Esophagus muscularis mucosa (tissue), 4 donors: ENCODE measurements at regions not wholly inside any gene's neighbourhood (a gene's known extent, or its start where the extent isn't known, plus 50 kb on each side); places are given as distances from the start of the nearest gene placed in this dataset.

Experiments used
- DNase-seq: peaks from one replicate; pipeline ENCODE4 v3.0.0-alpha.2; 2017; ENCODE audit errors: extremely low spot score
- H3K27ac ChIP-seq, 4 donors: fragments of 200-600 bp; sonication (generic); replicated peaks in 1 of 4; 1 replicate in 3 of 4; 2 replicates in 1 of 4; pipeline ENCODE4 v1.5.1; 2016 to 2019; ENCODE audit warnings: mild to moderate bottlenecking in 1 of 4
- H3K27me3 ChIP-seq, 4 donors: fragments of 200-600 bp; sonication (generic); one replicate each; pipeline versions ENCODE4 v1.5.1 to v1.6.0; 2016 to 2019
- H3K36me3 ChIP-seq, 4 donors: fragments of 200-600 bp; sonication (generic); one replicate each; pipeline ENCODE4 v1.5.1; 2016 to 2019
- H3K4me1 ChIP-seq, 4 donors: fragments of 200-600 bp; sonication (generic); one replicate each; pipeline ENCODE4 v1.5.1; 2016 to 2019
- H3K4me3 ChIP-seq, 4 donors: fragments of 200-600 bp; sonication (generic); 1 replicate in 2 of 4; 2 replicates in 2 of 4; pipeline ENCODE4 v1.5.1; 2016 to 2019; ENCODE audit warnings: mild to moderate bottlenecking in 4 of 4, moderate library complexity in 1 of 4
- H3K9me3 ChIP-seq, 4 donors: fragments of 200-600 bp; sonication (generic); 1 replicate in 3 of 4; 2 replicates in 1 of 4; pipeline ENCODE4 v1.5.1; 2016 to 2019
- EP300 ChIP-seq: sonication (generic); formaldehyde crosslinking; IDR thresholded peaks from one replicate; pipeline ENCODE4 v1.6.1; 2017; ENCODE audit warnings: antibody characterized with exemption
- POLR2A ChIP-seq: fragments of 450-650 bp; IDR thresholded peaks from one replicate; pipeline ENCODE4 v1.6.1; 2017; ENCODE audit warnings: antibody characterized with exemption, moderate library complexity, mild to moderate bottlenecking, low read depth
- POLR2AphosphoS5 ChIP-seq, 2 donors: sonication (generic); formaldehyde crosslinking; IDR thresholded peaks; one replicate each; pipeline ENCODE4 v1.6.1; 2017; ENCODE audit warnings: antibody characterized with exemption in 2 of 2
- WGBS: methylation state at CpG from one replicate; pipeline ENCODE4 v1.1.5; 2018; 5-methylcytosine and 5-hydroxymethylcytosine counted together
- intact Hi-C: fragments of 100-400 bp; cut with DNase I; formaldehyde crosslinking; loops from one replicate; pipeline ENCODE4 v1.15.1; 2023
- TF ChIP-seq, protein P1 (sequence below), 3 experiments: fragments of 200-600 bp in 2 of 3; fragments of 450-650 bp in 1 of 3; sonication (generic) in 2 of 3; IDR thresholded peaks; one replicate each; pipeline ENCODE4 v1.5.1; 2017 to 2019; ENCODE audit warnings: antibody characterized with exemption in 3 of 3, mild to moderate bottlenecking in 2 of 3, moderate library complexity in 1 of 3

DNA sequence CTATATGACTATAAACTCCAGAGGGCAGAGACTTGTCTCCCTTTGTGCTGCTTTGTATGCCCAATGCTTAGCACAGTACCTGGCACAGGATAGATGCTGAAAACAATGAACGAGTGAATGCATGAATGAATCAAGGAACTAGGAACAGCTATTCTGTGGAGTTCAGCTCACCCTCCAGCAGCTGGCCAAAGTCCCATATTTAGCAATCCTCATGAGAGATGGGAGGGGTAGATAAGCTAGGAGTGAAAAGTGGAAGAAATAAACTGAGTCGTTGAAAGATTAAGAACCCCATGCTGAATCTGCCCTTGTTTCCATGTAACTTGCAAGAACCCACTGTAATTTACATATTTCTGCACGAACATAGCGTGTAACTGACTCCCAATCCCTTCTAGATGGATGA lies 106.5 kb downstream of the MAFB start:
- no peak for DNase-seq
- intact Hi-C loops, result no loop called here
- no peaks in the 10 kb centered on the region for H3K9me3 ChIP-seq
- no peaks in the 10 kb centered on the region for H3K36me3 ChIP-seq
- no peaks in the 10 kb centered on the region for H3K4me1 ChIP-seq
- no peaks in the 10 kb centered on the region for H3K27me3 ChIP-seq
- 60% methylated on average over 4 of the region's 4 CpGs for WGBS
- no peak overlapping the region for H3K4me3 ChIP-seq
- H3K27ac ChIP-seq, result no peak overlapping the region
- TF ChIP-seq POLR2AphosphoS5 (IDR thresholded peaks at IDR 0.05) (no peak), POLR2A (no peak), EP300 (no peak)
- TF ChIP-seq, protein P1, sequence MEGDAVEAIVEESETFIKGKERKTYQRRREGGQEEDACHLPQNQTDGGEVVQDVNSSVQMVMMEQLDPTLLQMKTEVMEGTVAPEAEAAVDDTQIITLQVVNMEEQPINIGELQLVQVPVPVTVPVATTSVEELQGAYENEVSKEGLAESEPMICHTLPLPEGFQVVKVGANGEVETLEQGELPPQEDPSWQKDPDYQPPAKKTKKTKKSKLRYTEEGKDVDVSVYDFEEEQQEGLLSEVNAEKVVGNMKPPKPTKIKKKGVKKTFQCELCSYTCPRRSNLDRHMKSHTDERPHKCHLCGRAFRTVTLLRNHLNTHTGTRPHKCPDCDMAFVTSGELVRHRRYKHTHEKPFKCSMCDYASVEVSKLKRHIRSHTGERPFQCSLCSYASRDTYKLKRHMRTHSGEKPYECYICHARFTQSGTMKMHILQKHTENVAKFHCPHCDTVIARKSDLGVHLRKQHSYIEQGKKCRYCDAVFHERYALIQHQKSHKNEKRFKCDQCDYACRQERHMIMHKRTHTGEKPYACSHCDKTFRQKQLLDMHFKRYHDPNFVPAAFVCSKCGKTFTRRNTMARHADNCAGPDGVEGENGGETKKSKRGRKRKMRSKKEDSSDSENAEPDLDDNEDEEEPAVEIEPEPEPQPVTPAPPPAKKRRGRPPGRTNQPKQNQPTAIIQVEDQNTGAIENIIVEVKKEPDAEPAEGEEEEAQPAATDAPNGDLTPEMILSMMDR (IDR thresholded peaks at IDR 0.05), result no peak

DNA sequence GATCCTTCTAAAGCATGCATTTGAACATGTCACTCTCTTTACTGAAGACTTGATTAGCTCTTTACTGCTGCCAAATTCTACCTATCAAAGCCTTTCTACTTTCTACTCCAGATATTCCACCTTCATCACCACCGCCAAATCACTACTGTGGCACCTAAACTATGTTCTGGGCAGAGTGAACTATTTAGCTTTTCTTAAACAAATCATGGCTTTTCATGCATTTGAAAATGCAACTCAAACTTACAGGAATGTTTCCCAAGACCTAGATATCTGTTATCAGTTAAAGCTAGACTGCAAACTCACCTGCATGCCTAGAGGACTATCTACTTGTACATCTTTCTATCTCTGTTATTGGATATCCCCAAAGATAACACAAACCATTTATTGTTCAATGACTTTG lies 109.3 kb downstream of the MAFB start:
- Histone ChIP-seq H3K9me3 (no peaks in the 10 kb centered on the region), H3K27ac (no peak overlapping the region), H3K27me3 (no peaks in the 10 kb centered on the region), H3K36me3 (no peaks in the 10 kb centered on the region), H3K4me1 (no peaks in the 10 kb centered on the region), H3K4me3 (no peak overlapping the region)
- intact Hi-C loops, result no loop called here
- TF ChIP-seq POLR2A (no peak), EP300 (no peak), POLR2AphosphoS5 (IDR thresholded peaks at IDR 0.05) (no peak)
- TF ChIP-seq, protein P1 (IDR thresholded peaks at IDR 0.05), result no peak
- no peak for DNase-seq
- WGBS, result 100% methylated on average over 1 of the region's 1 CpG

DNA sequence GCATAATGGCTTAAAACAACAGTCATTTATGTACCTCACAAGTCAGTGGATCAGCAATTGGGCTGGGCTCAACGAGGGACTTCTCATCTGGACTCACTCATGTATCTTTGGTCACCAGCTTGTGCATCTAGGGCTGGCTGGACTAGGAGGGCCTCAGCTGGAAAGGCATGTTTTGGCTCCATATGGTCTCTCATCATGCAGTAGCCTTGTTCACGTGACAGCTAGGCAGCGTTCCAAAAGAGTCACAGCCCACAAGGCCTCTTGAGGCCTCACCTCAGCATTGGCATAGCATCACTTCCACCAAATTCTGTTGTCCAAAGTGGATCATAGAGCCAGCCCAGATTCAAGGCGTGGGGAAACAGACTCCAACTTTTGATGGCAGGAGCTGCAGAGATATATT lies 110.1 kb downstream of the MAFB start:
- no peak overlapping the region for H3K4me3 ChIP-seq
- DNase-seq, result no peak
- 76% methylated on average over 4 of the region's 4 CpGs for WGBS
- TF ChIP-seq POLR2AphosphoS5 (IDR thresholded peaks at IDR 0.05), result no peak
- TF ChIP-seq EP300, result no peak
- TF ChIP-seq, protein P1 (IDR thresholded peaks at IDR 0.05), result no peak
- TF ChIP-seq POLR2A, result no peak
- intact Hi-C loops, result no loop called here
- H3K4me1 ChIP-seq, result no peaks in the 10 kb centered on the region
- no peak overlapping the region for H3K27ac ChIP-seq
- no peaks in the 10 kb centered on the region for H3K27me3 ChIP-seq
- no peaks in the 10 kb centered on the region for H3K36me3 ChIP-seq
- H3K9me3 ChIP-seq, result no peaks in the 10 kb centered on the region

DNA sequence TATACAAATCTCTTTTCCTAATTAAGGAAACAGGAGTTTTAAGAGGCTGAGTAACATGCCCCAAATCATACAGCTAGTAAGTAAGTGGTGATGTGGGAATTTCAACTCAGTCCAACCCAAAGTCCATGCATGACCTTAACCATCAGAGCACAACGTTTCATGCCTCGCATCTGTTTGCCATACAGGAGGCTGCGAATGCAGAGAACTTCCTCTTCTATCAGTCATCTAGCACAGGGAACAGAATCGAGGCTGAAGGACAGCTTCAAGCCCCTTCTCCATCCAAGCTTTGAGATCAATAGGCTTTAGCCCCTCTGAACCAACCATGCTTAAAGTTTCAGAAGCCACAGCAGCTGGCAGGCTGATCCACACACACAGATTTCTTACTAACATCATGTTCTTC lies 113.2 kb downstream of the MAFB start:
- TF ChIP-seq, protein P1 (IDR thresholded peaks at IDR 0.05), result no peak
- no peak for TF ChIP-seq POLR2A
- TF ChIP-seq EP300, result no peak
- TF ChIP-seq POLR2AphosphoS5 (IDR thresholded peaks at IDR 0.05), result no peak
- no peaks in the 10 kb centered on the region for H3K9me3 ChIP-seq
- DNase-seq, result no peak
- no peaks in the 10 kb centered on the region for H3K4me1 ChIP-seq
- no peak overlapping the region for H3K4me3 ChIP-seq
- H3K27ac ChIP-seq, result no peak overlapping the region
- intact Hi-C loops, result no loop called here
- no peaks in the 10 kb centered on the region for H3K36me3 ChIP-seq
- no peaks in the 10 kb centered on the region for H3K27me3 ChIP-seq
- WGBS, result 39% methylated on average over 4 of the region's 4 CpGs

DNA sequence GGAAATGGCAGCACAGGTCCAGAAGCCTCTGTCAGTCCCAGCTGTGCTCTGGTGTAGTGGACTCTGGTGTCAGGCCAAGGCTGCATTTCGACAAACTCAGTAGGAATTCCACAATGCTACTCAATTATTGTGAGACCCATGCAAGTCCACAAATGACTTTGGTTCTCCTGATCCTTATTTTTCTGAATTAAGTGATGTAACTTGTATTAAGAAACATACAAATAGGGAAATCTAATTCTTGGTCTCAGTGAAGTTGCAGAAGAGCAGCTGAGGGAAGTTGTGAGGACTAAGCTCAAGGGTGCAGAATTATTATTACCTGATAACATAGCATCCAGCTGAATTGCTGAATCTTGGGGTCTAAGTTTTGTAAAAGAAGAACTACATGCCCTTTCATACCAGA lies 116.8 kb downstream of the MAFB start:
- WGBS, result 70% methylated on average over 1 of the region's 1 CpG
- intact Hi-C loops, result no loop called here
- H3K4me1 ChIP-seq, result no peaks in the 10 kb centered on the region
- no peak overlapping the region for H3K27ac ChIP-seq
- no peak for TF ChIP-seq POLR2AphosphoS5 (IDR thresholded peaks at IDR 0.05)
- no peak for TF ChIP-seq EP300
- TF ChIP-seq, protein P1 (IDR thresholded peaks at IDR 0.05), result no peak
- no peak for TF ChIP-seq POLR2A
- DNase-seq, result no peak
- H3K9me3 ChIP-seq, result no peaks in the 10 kb centered on the region
- H3K36me3 ChIP-seq, result no peaks in the 10 kb centered on the region
- no peaks in the 10 kb centered on the region for H3K27me3 ChIP-seq
- H3K4me3 ChIP-seq, result no peak overlapping the region
